HL-60/S4 (cell line): ENCODE measurements at regions not wholly inside any gene's neighbourhood (a gene's known extent, or its start where the extent isn't known, plus 50 kb on each side); places are given as distances from the start of the nearest gene placed in this dataset.
"Not testable (repeated sequence)": the region's sequence is repeated elsewhere in the genome, so short reads cannot be mapped to it uniquely, and the experiment has no call there.

ENCODE experiments used
- in situ Hi-C: fragments of 300-500 bp; cut with MboI; formaldehyde crosslinking; loops from 2 replicates; pipeline ENCODE4 v1.14.3; 2022; ENCODE audit warnings: low sequenced_read_pairs

DNA sequence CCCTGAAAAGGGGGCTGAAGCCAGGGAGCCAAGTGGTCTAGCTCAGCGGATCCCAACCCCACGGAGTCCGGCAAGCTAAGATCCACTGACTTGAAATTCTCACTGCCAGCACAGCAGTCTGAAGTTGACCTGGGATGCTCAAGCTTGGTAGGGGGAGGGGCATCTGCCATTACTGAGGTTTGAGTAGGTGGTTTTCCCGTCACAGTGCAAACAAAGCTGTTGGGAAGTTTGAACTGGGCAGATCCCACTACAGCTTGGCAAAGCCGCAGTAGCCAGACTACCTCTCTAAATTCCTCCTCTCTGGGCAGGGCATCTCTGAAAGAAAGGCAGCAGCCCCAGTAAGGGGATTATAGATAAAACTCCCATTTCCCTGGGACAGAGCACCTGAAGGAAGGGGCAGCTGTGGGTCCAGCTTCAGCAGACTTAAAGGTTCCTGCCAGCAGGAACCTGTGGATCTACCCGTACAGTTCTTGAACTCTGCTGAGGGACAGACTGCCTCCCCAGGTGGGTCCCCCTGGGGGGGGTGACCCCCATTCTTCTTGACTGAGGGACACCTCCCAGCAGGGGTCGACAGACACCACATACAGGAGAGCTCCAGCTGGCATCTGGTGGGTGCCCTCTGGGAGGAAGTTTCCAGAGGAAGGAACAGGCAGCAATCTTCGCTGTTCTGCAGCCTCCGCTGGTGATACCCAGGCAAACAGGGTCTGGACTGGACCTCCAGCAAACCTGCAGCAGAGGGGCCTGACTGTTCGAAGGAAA is 156.4 kb upstream of the ETV3 start:
- in situ Hi-C loops, result not testable (repeated sequence)

- in situ Hi-C loops, result no loop called here
These were observed 154.8 kb upstream of the ETV3 start for GRCh38 chr1:157292809-157293564.

DNA sequence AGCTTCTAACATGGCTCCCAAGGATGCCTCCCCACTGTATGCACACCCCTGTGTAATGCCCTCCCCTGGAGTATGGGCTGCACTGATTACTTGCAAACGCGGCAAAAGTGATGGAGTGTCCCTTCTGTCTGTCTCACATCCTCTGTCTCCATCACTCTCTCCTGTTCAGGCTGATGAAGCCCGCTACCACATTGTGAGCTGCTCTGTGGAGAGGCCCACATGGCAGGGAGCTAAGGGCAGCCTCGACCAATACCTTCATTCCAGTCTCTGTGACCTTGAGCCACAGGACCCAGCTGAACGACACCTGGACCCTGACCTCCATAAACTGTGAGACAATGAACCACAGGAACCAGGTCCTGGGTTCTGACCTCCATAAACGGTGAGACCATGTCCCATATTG is 154.1 kb upstream of the ETV3 start:
- in situ Hi-C loops, result no loop called here

DNA sequence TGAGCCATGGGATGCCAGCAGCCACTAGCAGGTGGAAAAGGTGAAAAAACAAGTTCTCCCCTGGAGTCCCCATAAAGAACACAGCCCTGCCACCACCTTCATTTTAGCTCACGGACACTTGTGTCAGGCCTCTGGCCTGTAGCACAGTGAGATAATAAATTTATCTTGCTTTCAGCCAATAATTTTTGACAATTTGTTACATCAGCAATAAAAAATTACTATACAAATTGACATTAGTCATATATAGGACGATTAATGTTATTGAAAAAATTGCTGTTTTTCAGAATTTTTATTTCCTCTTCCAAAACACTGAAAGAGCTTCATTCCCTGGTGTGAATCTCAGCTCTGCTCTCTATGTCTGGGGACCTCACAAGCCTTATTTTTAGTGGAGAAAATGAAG is 152.9 kb upstream of the ETV3 start:
- in situ Hi-C loops, result no loop called here

DNA sequence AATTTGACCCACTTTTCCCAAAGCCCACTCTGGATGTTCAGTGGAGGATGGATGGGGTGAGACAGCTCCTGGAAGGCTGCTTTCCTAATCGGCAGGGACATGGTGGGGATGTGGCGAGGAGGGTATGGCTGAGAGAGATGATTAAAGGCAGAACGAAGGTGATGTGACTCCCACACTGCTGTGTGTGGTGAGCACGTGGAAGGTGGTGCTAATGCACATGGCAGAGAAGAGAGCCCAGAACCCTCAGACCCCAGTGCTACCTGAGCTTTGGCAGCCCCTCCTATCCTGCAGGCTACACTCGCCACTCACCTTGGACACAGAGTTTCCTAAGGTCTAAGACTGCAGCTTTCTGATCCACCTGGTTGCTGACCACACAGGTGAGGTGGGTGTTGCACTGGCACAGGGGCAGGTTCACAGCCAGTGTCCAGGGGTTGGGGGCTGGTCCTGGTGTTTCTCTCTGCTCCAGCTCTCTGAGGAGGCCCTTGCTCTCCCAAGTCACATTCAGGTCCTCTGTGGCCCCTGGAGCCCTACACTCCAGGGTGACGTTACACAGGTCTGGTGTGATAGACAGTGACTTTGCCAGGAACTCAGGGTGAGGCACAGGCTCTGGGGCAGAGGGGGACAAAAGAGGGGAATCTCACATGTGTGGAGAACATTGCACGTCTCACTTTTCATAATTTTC is 151.4 kb upstream of the ETV3 start:
- in situ Hi-C loops, result no loop called here

GRCh38 chr1:157288996-157289395 is 150.8 kb upstream of the ETV3 start:
- in situ Hi-C loops, result no loop called here

GRCh38 chr1:157288492-157288891 is 150.3 kb upstream of the ETV3 start:
- in situ Hi-C loops, result no loop called here

DNA sequence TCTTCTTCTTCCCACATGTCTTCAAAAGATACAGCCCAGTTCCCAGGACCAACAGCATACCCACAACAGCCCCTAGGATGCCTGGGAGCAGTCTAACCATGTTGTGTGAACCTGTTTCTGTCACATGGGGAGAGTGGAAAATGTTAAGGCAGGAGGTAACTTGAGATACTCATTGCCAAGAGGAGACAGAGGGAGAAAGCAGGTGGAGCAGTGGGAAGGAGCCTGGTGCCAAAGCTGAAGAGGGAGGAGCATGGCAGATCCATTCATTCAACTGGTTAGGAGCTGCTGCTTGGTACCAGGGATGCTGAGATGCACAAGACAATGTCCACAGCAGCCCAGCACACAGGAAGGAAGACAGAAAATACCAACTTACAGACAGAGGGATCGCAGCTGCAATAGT is 149.8 kb upstream of the ETV3 start:
- in situ Hi-C loops, result no loop called here

- in situ Hi-C loops, result no loop called here
These were observed 149.3 kb upstream of the ETV3 start for GRCh38 chr1:157287462-157287861.

- in situ Hi-C loops, result no loop called here
These were observed 148.6 kb upstream of the ETV3 start for GRCh38 chr1:157286646-157287420.

GRCh38 chr1:157286096-157286495 is 147.9 kb upstream of the ETV3 start:
- in situ Hi-C loops, result no loop called here

DNA sequence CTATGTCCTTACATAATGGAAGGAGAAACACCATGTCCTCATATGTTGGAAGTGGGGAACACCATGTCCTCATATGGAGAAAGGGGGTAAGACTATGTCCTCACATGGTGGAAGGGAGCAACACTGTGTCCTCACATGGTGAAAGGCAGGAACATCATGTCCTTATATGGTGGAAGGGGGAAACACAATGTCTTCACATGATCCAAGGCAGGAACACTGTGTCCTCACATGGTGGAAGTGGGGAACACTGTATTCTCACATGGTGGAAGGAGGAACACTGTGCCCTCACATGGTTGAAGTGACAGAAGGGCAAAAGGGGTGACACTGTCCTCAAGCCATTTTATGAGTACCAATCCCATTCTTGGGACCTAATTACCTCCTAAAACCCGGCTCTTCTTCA is 146.3 kb upstream of the ETV3 start:
- in situ Hi-C loops, result no loop called here

GRCh38 chr1:157279802-157280140 is 141.6 kb upstream of the ETV3 start:
- in situ Hi-C loops, result no loop called here

- in situ Hi-C loops, result no loop called here
These were observed 141.1 kb upstream of the ETV3 start for GRCh38 chr1:157279138-157279801.

- in situ Hi-C loops, result no loop called here
These were observed 140.4 kb upstream of the ETV3 start for GRCh38 chr1:157278383-157279137.

DNA sequence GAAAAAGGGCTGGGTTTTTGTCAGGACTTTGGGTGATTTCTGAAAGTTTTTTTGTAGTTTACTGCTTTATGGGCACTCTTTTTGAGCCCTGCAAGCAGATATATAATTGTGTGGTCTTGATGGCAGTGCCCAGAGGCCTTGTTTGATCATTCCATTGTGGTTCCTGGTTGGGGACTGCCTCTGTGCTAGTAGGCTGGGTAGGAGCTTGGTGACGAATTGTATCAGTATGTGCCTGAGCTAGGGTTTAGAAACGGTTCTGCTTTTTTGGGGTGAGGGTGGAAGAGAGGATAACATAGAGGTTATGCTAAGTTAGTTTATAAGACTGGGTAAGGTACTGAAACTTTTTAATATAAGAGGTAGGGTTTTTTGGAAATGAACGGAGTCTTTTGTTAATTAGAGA is 139.7 kb upstream of the ETV3 start:
- in situ Hi-C loops, result no loop called here

DNA sequence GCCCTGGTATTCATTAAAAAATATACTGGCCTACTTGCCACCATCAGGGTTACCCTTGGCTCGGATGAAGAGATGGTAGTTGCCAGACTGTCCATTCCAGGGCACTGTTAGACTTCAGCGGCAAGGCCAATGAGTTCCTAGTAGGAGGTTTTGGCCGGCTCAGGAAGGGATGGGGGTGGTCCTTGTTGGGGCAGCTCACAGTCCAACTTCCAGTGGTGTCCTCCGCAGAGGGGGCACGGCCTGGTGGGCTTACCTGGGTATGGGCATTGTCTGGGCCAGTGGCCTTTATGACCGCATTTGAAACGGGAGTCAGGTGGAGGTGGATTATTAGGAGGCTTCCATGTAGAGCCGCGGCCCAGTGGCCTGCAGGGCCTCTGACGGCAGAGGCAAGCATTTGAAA is 139.1 kb upstream of the ETV3 start:
- in situ Hi-C loops, result no loop called here

- in situ Hi-C loops, result no loop called here
These were observed 136.7 kb upstream of the ETV3 start for GRCh38 chr1:157274698-157275534.
